ENCODE measurements at regions not wholly inside any gene's neighbourhood (a gene's known extent, or its start where the extent isn't known, plus 50 kb on each side); places are given as distances from the start of the nearest gene placed in this dataset.

DNA sequence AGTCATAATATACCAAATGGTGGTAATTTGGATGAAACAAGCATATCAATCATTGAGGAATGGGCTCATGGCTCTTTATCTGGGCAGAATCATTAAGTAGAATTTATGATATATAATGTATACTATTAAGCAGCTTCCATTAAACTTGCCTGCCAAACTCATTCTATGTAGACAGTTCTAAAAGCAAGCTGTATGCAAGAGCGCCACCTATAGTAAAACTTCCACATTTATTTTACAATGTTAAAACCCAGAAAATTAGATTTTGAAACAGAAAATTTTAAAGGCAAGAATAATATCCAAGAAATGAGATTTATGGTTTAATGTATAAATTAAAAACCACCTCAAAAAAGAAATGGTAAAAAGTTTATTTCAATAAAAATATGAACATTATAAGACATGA is 161.5 kb downstream of the MZT1 start:
- TF ChIP-seq, protein P1, sequence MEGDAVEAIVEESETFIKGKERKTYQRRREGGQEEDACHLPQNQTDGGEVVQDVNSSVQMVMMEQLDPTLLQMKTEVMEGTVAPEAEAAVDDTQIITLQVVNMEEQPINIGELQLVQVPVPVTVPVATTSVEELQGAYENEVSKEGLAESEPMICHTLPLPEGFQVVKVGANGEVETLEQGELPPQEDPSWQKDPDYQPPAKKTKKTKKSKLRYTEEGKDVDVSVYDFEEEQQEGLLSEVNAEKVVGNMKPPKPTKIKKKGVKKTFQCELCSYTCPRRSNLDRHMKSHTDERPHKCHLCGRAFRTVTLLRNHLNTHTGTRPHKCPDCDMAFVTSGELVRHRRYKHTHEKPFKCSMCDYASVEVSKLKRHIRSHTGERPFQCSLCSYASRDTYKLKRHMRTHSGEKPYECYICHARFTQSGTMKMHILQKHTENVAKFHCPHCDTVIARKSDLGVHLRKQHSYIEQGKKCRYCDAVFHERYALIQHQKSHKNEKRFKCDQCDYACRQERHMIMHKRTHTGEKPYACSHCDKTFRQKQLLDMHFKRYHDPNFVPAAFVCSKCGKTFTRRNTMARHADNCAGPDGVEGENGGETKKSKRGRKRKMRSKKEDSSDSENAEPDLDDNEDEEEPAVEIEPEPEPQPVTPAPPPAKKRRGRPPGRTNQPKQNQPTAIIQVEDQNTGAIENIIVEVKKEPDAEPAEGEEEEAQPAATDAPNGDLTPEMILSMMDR (IDR thresholded peaks at IDR 0.05; ENCODE audit: low read length) = peak; percentile 88
- no peak for TF ChIP-seq EZH2 (IDR thresholded peaks at IDR 0.05; ENCODE audit: borderline replicate concordance, low read length)

Data from OCI-LY1 (cell line).